GM18870 (cell line): ENCODE measurements at regions not wholly inside any gene's neighbourhood (a gene's known extent, or its start where the extent isn't known, plus 50 kb on each side); places are given as distances from the start of the nearest gene placed in this dataset.

Experiments used
- ATAC-seq: cut with Tn5 transposase; IDR thresholded peaks from one replicate; pipeline ENCODE4 v1.9.1; 2021; ENCODE audit warnings: moderate library complexity; ENCODE audit not compliant: unreplicated experiment

GRCh38 chr9:91065231-91066041, 263.8 kb downstream of the SYK start:
- ATAC-seq = no peak

GRCh38 chr9:91066042-91066415, 264.4 kb downstream of the SYK start:
- no peak for ATAC-seq

GRCh38 chr9:91066856-91067255, 265.2 kb downstream of the SYK start:
- no peak for ATAC-seq

- no peak for ATAC-seq
These were observed 265.8 kb downstream of the SYK start for GRCh38 chr9:91067306-91067860.

- no peak for ATAC-seq
These were observed 269.8 kb downstream of the SYK start for GRCh38 chr9:91071184-91071990.

- no peak for ATAC-seq
These were observed 271.6 kb downstream of the SYK start for GRCh38 chr9:91073049-91073810.

- no peak for ATAC-seq
These were observed 272.5 kb downstream of the SYK start for GRCh38 chr9:91073811-91074771.

- ATAC-seq = no peak
These were observed 273.2 kb downstream of the SYK start for GRCh38 chr9:91074866-91075265.

- no peak for ATAC-seq
These were observed 273.7 kb downstream of the SYK start for GRCh38 chr9:91075279-91075678.

GRCh38 chr9:91077624-91078368, 276.2 kb downstream of the SYK start:
- no peak for ATAC-seq

GRCh38 chr9:91078369-91078695, 276.7 kb downstream of the SYK start:
- ATAC-seq = no peak

GRCh38 chr9:91082731-91083130, 279.0 kb downstream of the AUH start:
- no peak for ATAC-seq

- ATAC-seq = no peak
These were observed 276.7 kb downstream of the AUH start for GRCh38 chr9:91084896-91085516.

- no peak for ATAC-seq
These were observed 276.0 kb downstream of the AUH start for GRCh38 chr9:91085517-91086291.

GRCh38 chr9:91086657-91087461, 274.9 kb downstream of the AUH start:
- no peak for ATAC-seq

- no peak for ATAC-seq
These were observed 274.3 kb downstream of the AUH start for GRCh38 chr9:91087462-91087759.

GRCh38 chr9:91089405-91090129, 272.2 kb downstream of the AUH start:
- no peak for ATAC-seq
